OCI-LY3 (cell line): ENCODE measurements at regions not wholly inside any gene's neighbourhood (a gene's known extent, or its start where the extent isn't known, plus 50 kb on each side); places are given as distances from the start of the nearest gene placed in this dataset.

ENCODE experiments used
- EZH2phosphoT487 ChIP-seq: fragments of 200-600 bp; shearing (Covaris generic); IDR thresholded peaks from 2 replicates; pipeline ENCODE4 v1.6.1; 2018; ENCODE audit warnings: antibody characterized with exemption, mixed run types, low read depth
- TF ChIP-seq, protein P1 (sequence below): fragments of 200-600, 300-600 bp; sonication (generic); IDR thresholded peaks from 2 replicates; pipeline ENCODE4 v1.5.1; 2014; ENCODE audit warnings: antibody characterized with exemption, low read length, low read depth

- TF ChIP-seq, protein P1, sequence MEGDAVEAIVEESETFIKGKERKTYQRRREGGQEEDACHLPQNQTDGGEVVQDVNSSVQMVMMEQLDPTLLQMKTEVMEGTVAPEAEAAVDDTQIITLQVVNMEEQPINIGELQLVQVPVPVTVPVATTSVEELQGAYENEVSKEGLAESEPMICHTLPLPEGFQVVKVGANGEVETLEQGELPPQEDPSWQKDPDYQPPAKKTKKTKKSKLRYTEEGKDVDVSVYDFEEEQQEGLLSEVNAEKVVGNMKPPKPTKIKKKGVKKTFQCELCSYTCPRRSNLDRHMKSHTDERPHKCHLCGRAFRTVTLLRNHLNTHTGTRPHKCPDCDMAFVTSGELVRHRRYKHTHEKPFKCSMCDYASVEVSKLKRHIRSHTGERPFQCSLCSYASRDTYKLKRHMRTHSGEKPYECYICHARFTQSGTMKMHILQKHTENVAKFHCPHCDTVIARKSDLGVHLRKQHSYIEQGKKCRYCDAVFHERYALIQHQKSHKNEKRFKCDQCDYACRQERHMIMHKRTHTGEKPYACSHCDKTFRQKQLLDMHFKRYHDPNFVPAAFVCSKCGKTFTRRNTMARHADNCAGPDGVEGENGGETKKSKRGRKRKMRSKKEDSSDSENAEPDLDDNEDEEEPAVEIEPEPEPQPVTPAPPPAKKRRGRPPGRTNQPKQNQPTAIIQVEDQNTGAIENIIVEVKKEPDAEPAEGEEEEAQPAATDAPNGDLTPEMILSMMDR, result no peak
- no peak for TF ChIP-seq EZH2phosphoT487
Observed at GRCh38 chr22:22988785-22989184, 81.5 kb upstream of the GNAZ start.
